Ishikawa (cell line): ENCODE measurements at regions not wholly inside any gene's neighbourhood (a gene's known extent, or its start where the extent isn't known, plus 50 kb on each side); places are given as distances from the start of the nearest gene placed in this dataset.

Experiments used
- CREB1 ChIP-seq: IDR thresholded peaks from 2 replicates; pipeline ENCODE4 v1.6.1; 2012; ENCODE audit warnings: low read depth
- EGR1 ChIP-seq: IDR thresholded peaks from 2 replicates; pipeline ENCODE4 v1.6.1; 2012
- EP300 ChIP-seq: IDR thresholded peaks from 2 replicates; pipeline ENCODE4 v1.6.1; 2012; ENCODE audit warnings: borderline replicate concordance
- MAX ChIP-seq: IDR thresholded peaks from 2 replicates; pipeline ENCODE4 v1.6.1; 2012
- TCF12 ChIP-seq: IDR thresholded peaks from 2 replicates; pipeline ENCODE4 v1.6.1; 2012; ENCODE audit warnings: low read depth
- YY1 ChIP-seq: IDR thresholded peaks from 2 replicates; pipeline ENCODE4 v1.6.1; 2012; ENCODE audit warnings: low read depth
- ZBTB7A ChIP-seq: IDR thresholded peaks from 2 replicates; pipeline ENCODE4 v1.6.1; 2012; ENCODE audit warnings: low read depth

DNA sequence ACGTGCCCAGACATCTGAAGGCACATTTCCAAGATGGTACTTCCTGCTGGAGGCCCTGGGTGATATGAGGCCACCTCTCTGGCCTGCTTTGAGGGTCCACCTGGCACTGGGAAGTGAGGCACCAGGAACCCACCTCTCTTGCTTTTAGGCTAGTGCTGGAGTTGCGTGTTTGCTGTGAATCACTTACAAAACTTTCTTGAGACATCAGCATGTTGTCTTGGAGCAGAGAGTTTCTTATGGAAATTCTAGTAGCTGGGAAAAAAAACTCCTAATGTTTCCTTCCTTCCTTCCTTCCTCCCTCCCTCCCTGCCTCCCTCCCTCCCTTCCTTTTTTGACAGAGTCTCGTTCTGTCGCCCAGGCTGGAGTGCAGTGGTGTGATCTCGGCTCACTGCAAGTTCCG lies 341.3 kb downstream of the MIAT start:
- no peak for TF ChIP-seq YY1
- TF ChIP-seq EP300: no peak
- no peak for TF ChIP-seq EGR1
- no peak for TF ChIP-seq TCF12
- no peak for TF ChIP-seq CREB1
- TF ChIP-seq ZBTB7A: no peak
- no peak for TF ChIP-seq MAX
